Limb (tissue), 2 donors: ENCODE measurements at regions not wholly inside any gene's neighbourhood (a gene's known extent, or its start where the extent isn't known, plus 50 kb on each side); places are given as distances from the start of the nearest gene placed in this dataset.

Experiments
- DNase-seq, 2 donors: peaks; one replicate each; pipeline ENCODE4 v3.0.0-alpha.2; 2016; ENCODE audit errors: extremely low spot score in 2 of 2

GRCh38 chr12:124431971-124432370 lies 135.4 kb downstream of the NCOR2 start:
- DNase-seq: no peak

GRCh38 chr12:124430491-124430890 lies 135.6 kb downstream of the RFLNA start:
- no peak for DNase-seq

GRCh38 chr12:124429535-124429934 lies 134.6 kb downstream of the RFLNA start:
- DNase-seq: no peak

GRCh38 chr12:124428792-124429281 lies 133.9 kb downstream of the RFLNA start:
- no peak for DNase-seq

GRCh38 chr12:124428136-124428791 lies 133.4 kb downstream of the RFLNA start:
- peak; percentile 54 to 69 for DNase-seq

GRCh38 chr12:124426594-124427555 lies 132.0 kb downstream of the RFLNA start:
- DNase-seq: no peak

- no peak for DNase-seq
Observed at GRCh38 chr12:124425667-124426066, 130.8 kb downstream of the RFLNA start.

- no peak for DNase-seq
Observed at GRCh38 chr12:124424516-124424905, 129.6 kb downstream of the RFLNA start.

- no peak for DNase-seq
Observed at GRCh38 chr12:124423761-124424515, 129.0 kb downstream of the RFLNA start.

- DNase-seq: peak; percentile 85 to 86
Observed at GRCh38 chr12:124422570-124423523, 128.0 kb downstream of the RFLNA start.

- no peak for DNase-seq
Observed at GRCh38 chr12:124422142-124422569, 127.3 kb downstream of the RFLNA start.

GRCh38 chr12:124420996-124421674 lies 126.2 kb downstream of the RFLNA start:
- DNase-seq: no peak

GRCh38 chr12:124420041-124420995 lies 125.4 kb downstream of the RFLNA start:
- no peak for DNase-seq

GRCh38 chr12:124419292-124420040 lies 124.6 kb downstream of the RFLNA start:
- DNase-seq: no peak

GRCh38 chr12:124418791-124419190 lies 123.9 kb downstream of the RFLNA start:
- no peak for DNase-seq

GRCh38 chr12:124418156-124418555 lies 123.3 kb downstream of the RFLNA start:
- no peak for DNase-seq

GRCh38 chr12:124416516-124417395 lies 121.9 kb downstream of the RFLNA start:
- DNase-seq: no peak
